ENCODE measurements at regions not wholly inside any gene's neighbourhood (a gene's known extent, or its start where the extent isn't known, plus 50 kb on each side); places are given as distances from the start of the nearest gene placed in this dataset.

GRCh38 chr6:159461998-159462397, 231.0 kb downstream of the SOD2 start:
- no peak for TF ChIP-seq POLR2A (IDR thresholded peaks at IDR 0.05; ENCODE audit: low read depth, low read length)
- no peak for TF ChIP-seq POLR2AphosphoS5 (IDR thresholded peaks at IDR 0.05; ENCODE audit: low read depth, low read length)
- TF ChIP-seq TAF1 (IDR thresholded peaks at IDR 0.05; ENCODE audit: borderline replicate concordance, low read depth, low read length), result no peak
